Mesenchymal stem cell (in vitro differentiated cells and primary cell): ENCODE measurements at regions not wholly inside any gene's neighbourhood (a gene's known extent, or its start where the extent isn't known, plus 50 kb on each side); places are given as distances from the start of the nearest gene placed in this dataset.
"Not testable (repeated sequence)": the region's sequence is repeated elsewhere in the genome, so short reads cannot be mapped to it uniquely, and the experiment has no call there.

Experiments used
- DNase-seq: peaks from one replicate; pipeline ENCODE4 v3.0.0-alpha.2; 2013
- H2AFZ ChIP-seq: one replicate; pipeline ENCODE4 v1.6.1; 2013; ENCODE audit warnings: low read depth, mild to moderate bottlenecking, control low read depth, inconsistent platforms, low read length, moderate library complexity
- H2AK5ac ChIP-seq: 2 replicates; pipeline ENCODE4 v1.6.1; 2013; ENCODE audit warnings: low read length, moderate library complexity, mild to moderate bottlenecking, inconsistent platforms; ENCODE audit not compliant: severe bottlenecking
- H2BK120ac ChIP-seq: one replicate; pipeline ENCODE4 v1.6.1; 2013; ENCODE audit warnings: low read depth, mild to moderate bottlenecking, inconsistent platforms, low read length, moderate library complexity
- H2BK12ac ChIP-seq, 2 experiments: one replicate each; pipeline ENCODE4 v1.6.1; 2013; ENCODE audit warnings: inconsistent platforms in 2 of 2, low read length in 2 of 2, mild to moderate bottlenecking in 2 of 2, moderate library complexity in 2 of 2, control low read depth in 1 of 2
- H2BK15ac ChIP-seq: one replicate; pipeline ENCODE4 v1.6.1; 2013; ENCODE audit warnings: mild to moderate bottlenecking, low read depth, inconsistent platforms; ENCODE audit not compliant: poor library complexity, severe bottlenecking
- H2BK5ac ChIP-seq: 2 replicates; pipeline ENCODE4 v1.6.1; 2013; ENCODE audit warnings: low read depth, mild to moderate bottlenecking, low read length, control low read depth, inconsistent platforms; ENCODE audit not compliant: poor library complexity, severe bottlenecking
- H3K14ac ChIP-seq, 2 experiments: one replicate each; pipeline ENCODE4 v1.6.1; 2013; ENCODE audit warnings: inconsistent platforms in 2 of 2, low read length in 2 of 2, control low read depth in 1 of 2, mild to moderate bottlenecking in 1 of 2, moderate library complexity in 1 of 2
- H3K18ac ChIP-seq, 2 experiments: one replicate each; pipeline ENCODE4 v1.6.1; 2013; ENCODE audit warnings: inconsistent platforms in 2 of 2, low read length in 2 of 2, control low read depth in 1 of 2, low read depth in 1 of 2, mild to moderate bottlenecking in 1 of 2
- H3K23ac ChIP-seq, 2 experiments: one replicate each; pipeline ENCODE4 v1.6.1; 2013; ENCODE audit warnings: inconsistent platforms in 2 of 2, low read length in 2 of 2, mild to moderate bottlenecking in 2 of 2, moderate library complexity in 2 of 2, control low read depth in 1 of 2
- H3K27ac ChIP-seq: 2 replicates; pipeline ENCODE4 v1.5.1; 2013; ENCODE audit warnings: mild to moderate bottlenecking, moderate library complexity, low read length, control low read depth, inconsistent platforms; ENCODE audit not compliant: poor library complexity, severe bottlenecking
- H3K27me3 ChIP-seq, 2 experiments: 2 replicates each; pipeline versions ENCODE4 v1.6.1 to v1.7.0; 2013; ENCODE audit warnings: low read length in 2 of 2, mild to moderate bottlenecking in 2 of 2, moderate library complexity in 2 of 2, control low read depth in 1 of 2, inconsistent platforms in 1 of 2; ENCODE audit not compliant: control insufficient read depth in 1 of 2, insufficient read depth in 1 of 2
- H3K36me3 ChIP-seq, 2 experiments: 2 replicates each; pipeline versions ENCODE4 v1.6.1 to v1.7.0; 2013; ENCODE audit warnings: low read length in 2 of 2, control low read depth in 1 of 2, inconsistent platforms in 1 of 2, low read depth in 1 of 2, mild to moderate bottlenecking in 1 of 2; ENCODE audit not compliant: insufficient read depth in 2 of 2, control insufficient read depth in 1 of 2
- H3K4ac ChIP-seq, 2 experiments: one replicate each; pipeline ENCODE4 v1.6.1; 2013; ENCODE audit warnings: inconsistent platforms in 2 of 2, low read length in 2 of 2, mild to moderate bottlenecking in 2 of 2, moderate library complexity in 2 of 2, control low read depth in 1 of 2, low read depth in 1 of 2
- H3K4me1 ChIP-seq: 2 replicates; pipeline ENCODE4 v1.6.1; 2013; ENCODE audit warnings: low read depth, low read length, control low read depth; ENCODE audit not compliant: control insufficient read depth, insufficient read depth
- H3K4me2 ChIP-seq: 2 replicates; pipeline ENCODE4 v1.6.1; 2013; ENCODE audit warnings: low read length, mild to moderate bottlenecking, inconsistent platforms; ENCODE audit not compliant: poor library complexity, severe bottlenecking
- H3K4me3 ChIP-seq, 2 experiments: 2 replicates each; pipeline versions ENCODE4 v1.5.1 to v1.7.0; 2013; ENCODE audit warnings: low read length in 2 of 2, mild to moderate bottlenecking in 2 of 2, control low read depth in 1 of 2, low read depth in 1 of 2; ENCODE audit not compliant: insufficient read depth in 1 of 2
- H3K79me1 ChIP-seq: replicated peaks from 2 replicates; pipeline ENCODE4 v1.6.1; 2013; ENCODE audit warnings: mild to moderate bottlenecking, control low read depth, low read length, inconsistent platforms; ENCODE audit not compliant: poor library complexity, severe bottlenecking
- H3K9ac ChIP-seq: 2 replicates; pipeline ENCODE4 v1.7.0; 2013; ENCODE audit warnings: mild to moderate bottlenecking, low read length, moderate library complexity
- H3K9me3 ChIP-seq: 2 replicates; pipeline ENCODE4 v1.7.0; 2013; ENCODE audit warnings: mild to moderate bottlenecking, low read length; ENCODE audit not compliant: control insufficient read depth
- H4K8ac ChIP-seq: one replicate; pipeline ENCODE4 v1.6.1; 2013; ENCODE audit warnings: inconsistent platforms, mild to moderate bottlenecking, low read length, moderate library complexity
- H4K91ac ChIP-seq: one replicate; pipeline ENCODE4 v1.6.1; 2013; ENCODE audit warnings: mild to moderate bottlenecking, low read length, inconsistent platforms
- WGBS: methylation state at CpG from one replicate; pipeline ENCODE4 v1.1.7; 2013; ENCODE audit warnings: mixed read lengths; 5-methylcytosine and 5-hydroxymethylcytosine counted together

GRCh38 chr1:78336751-78337150, 154.0 kb upstream of the PTGFR start:
- H3K27me3 ChIP-seq, H3K9ac ChIP-seq, H3K27ac ChIP-seq, H3K4ac ChIP-seq, H2BK5ac ChIP-seq, DNase-seq, H2BK15ac ChIP-seq, H3K4me3 ChIP-seq, H3K36me3 ChIP-seq, H2AK5ac ChIP-seq, H3K4me2 ChIP-seq, H3K9me3 ChIP-seq, H2AFZ ChIP-seq, H3K14ac ChIP-seq, H3K79me1 ChIP-seq, H3K18ac ChIP-seq, H4K91ac ChIP-seq, H3K4me1 ChIP-seq, H2BK12ac ChIP-seq, H3K23ac ChIP-seq, H4K8ac ChIP-seq, H2BK120ac ChIP-seq: not testable (repeated sequence)
- 100% methylated on average over 2 of the region's 3 CpGs for WGBS

DNA sequence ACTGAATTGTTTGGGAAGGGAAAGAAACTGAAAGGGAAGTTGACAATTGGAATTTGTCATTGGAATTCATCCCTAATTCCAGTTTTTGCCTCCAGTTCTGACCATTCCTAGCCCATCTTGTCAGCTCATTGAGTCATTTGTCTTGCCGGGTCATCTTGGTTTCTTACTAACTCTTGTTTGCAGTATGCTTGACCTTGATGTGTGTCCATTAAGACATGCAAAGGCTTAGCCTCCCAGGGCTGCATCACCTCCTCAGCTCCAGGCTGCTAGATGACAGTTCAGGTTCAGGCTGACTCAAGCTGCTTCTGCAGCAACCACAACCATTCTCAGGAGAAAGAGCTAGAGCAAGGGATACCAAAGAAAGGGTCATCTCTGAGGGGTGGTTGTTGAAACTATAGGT, 151.3 kb upstream of the PTGFR start:
- peak; percentile 43 for DNase-seq
- no peak overlapping the region for H2BK120ac ChIP-seq

GRCh38 chr1:78340006-78340405, 150.8 kb upstream of the PTGFR start:
- Histone ChIP-seq H3K4ac (no peak overlapping the region), H2BK5ac (no peak overlapping the region), H2BK120ac (no peak overlapping the region), H3K4me2 (no peak overlapping the region), H2AK5ac (no peak overlapping the region), H3K4me1 (peaks cover 2% of the 10 kb centered on the region), H3K36me3 (no peaks in the 10 kb centered on the region), H3K4me3 (peak overlapping the region in 1 of 2 experiments; percentile 5), H4K91ac (no peak overlapping the region), H3K9ac (peak overlapping the region; percentile 93), H2BK15ac (no peak overlapping the region), H2BK12ac (no peak overlapping the region), H3K23ac (no peak overlapping the region), H2AFZ (no peak overlapping the region), H3K79me1 (no peaks in the 10 kb centered on the region), H3K9me3 (no peaks in the 10 kb centered on the region), H3K27ac (peak overlapping the region; percentile 52), H3K14ac (no peak overlapping the region), H4K8ac (no peak overlapping the region), H3K27me3 (no peaks in the 10 kb centered on the region), H3K18ac (no peak overlapping the region)
- DNase-seq, result peak; percentile 47

More for the DNA sequence above, 151.3 kb upstream of the PTGFR start:
- H2AK5ac ChIP-seq, result no peak overlapping the region
- no peak overlapping the region for H4K8ac ChIP-seq
- no peak overlapping the region for H2BK15ac ChIP-seq
- H3K4me1 ChIP-seq, result peaks cover 2% of the 10 kb centered on the region
- H2BK12ac ChIP-seq, result no peak overlapping the region
- H3K23ac ChIP-seq, result no peak overlapping the region
- no peak overlapping the region for H3K4me2 ChIP-seq
- peak overlapping the region; percentile 93 for H3K9ac ChIP-seq
- H3K27ac ChIP-seq, result no peak overlapping the region
- no peaks in the 10 kb centered on the region for H3K9me3 ChIP-seq
- H3K27me3 ChIP-seq, result no peaks in the 10 kb centered on the region
- H3K14ac ChIP-seq, result peak overlapping the region in 1 of 2 experiments; percentile 36
- peak overlapping the region in 1 of 2 experiments; percentile 5 for H3K4me3 ChIP-seq
- H3K18ac ChIP-seq, result peak overlapping the region in 1 of 2 experiments; percentile 16
- no peaks in the 10 kb centered on the region for H3K79me1 ChIP-seq
- H3K36me3 ChIP-seq, result no peaks in the 10 kb centered on the region
- H2BK5ac ChIP-seq, result no peak overlapping the region
- H2AFZ ChIP-seq, result no peak overlapping the region
- no peak overlapping the region for H4K91ac ChIP-seq
- WGBS, result 30% methylated on average over 1 of the region's 1 CpG
- H3K4ac ChIP-seq, result no peak overlapping the region

DNA sequence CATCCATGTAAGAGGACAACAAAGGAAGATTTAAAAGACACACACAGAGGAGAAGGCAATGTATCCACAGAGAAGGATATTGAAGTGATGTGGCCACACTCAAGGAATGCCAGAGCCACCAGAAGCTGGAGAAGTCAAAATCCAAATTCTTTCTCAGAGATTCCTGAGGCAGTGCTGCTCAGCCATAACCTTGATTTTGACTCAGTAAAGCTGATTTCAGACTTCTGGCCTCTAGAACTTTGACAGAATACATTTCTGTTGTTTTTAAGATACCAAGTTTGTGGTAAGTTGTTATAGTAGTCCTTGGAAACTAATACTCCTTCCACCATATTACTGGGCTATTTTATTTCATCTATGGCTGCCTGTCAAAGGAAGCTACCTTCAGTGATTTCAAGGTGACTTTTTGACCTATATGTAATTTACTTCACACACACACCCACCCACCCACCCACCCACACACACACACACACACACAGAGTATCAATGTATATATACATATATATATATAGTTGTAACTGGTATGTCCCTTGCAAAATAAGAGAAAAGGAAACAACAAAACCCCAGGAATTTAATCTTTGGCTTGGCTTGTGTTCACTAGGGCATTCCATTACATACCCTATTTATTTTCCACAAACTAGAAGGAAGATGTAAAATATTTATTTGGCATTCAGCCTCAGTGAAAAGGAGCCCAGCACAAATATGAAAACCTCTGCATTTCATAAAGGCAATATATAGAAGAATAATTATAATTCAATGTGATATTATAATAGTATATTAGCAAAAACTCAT, 142.1 kb upstream of the PTGFR start:
- H3K9me3 ChIP-seq, result no peaks in the 10 kb centered on the region
- H3K23ac ChIP-seq, result no peak overlapping the region
- H3K36me3 ChIP-seq, result no peaks in the 10 kb centered on the region
- H3K14ac ChIP-seq, result no peak overlapping the region
- H2BK120ac ChIP-seq, result no peak overlapping the region
- H4K8ac ChIP-seq, result no peak overlapping the region
- no peak overlapping the region for H3K27ac ChIP-seq
- no peak overlapping the region for H2AK5ac ChIP-seq
- H4K91ac ChIP-seq, result no peak overlapping the region
- DNase-seq, result no peak
- H3K4me3 ChIP-seq, result no peak overlapping the region
- H3K27me3 ChIP-seq, result no peaks in the 10 kb centered on the region
- no peak overlapping the region for H2BK12ac ChIP-seq
- no peak overlapping the region for H3K4ac ChIP-seq
- H3K4me2 ChIP-seq, result no peak overlapping the region
- H3K18ac ChIP-seq, result no peak overlapping the region
- H2BK5ac ChIP-seq, result no peak overlapping the region
- no peak overlapping the region for H3K9ac ChIP-seq
- H3K79me1 ChIP-seq, result no peaks in the 10 kb centered on the region
- no peaks in the 10 kb centered on the region for H3K4me1 ChIP-seq
- no peak overlapping the region for H2AFZ ChIP-seq
- no peak overlapping the region for H2BK15ac ChIP-seq
